HepG2 (cell line): ENCODE measurements at regions not wholly inside any gene's neighbourhood (a gene's known extent, or its start where the extent isn't known, plus 50 kb on each side); places are given as distances from the start of the nearest gene placed in this dataset.

Source experiments
- CAMTA2 ChIP-seq: sonication (generic); formaldehyde crosslinking; IDR thresholded peaks from 2 replicates; pipeline ENCODE4 v1.4.0; 2020; ENCODE audit warnings: mild to moderate bottlenecking, missing genetic modification reagents, borderline replicate concordance
- FOXP1 ChIP-seq, 2 experiments: fragments of 450-650 bp in 1 of 2; IDR thresholded peaks; 2 replicates each; pipeline ENCODE4 v1.6.1; 2017 to 2018; ENCODE audit warnings: antibody characterized with exemption in 1 of 2
- HNRNPLL ChIP-seq: fragments of 200-400 bp; formaldehyde crosslinking; IDR thresholded peaks from 2 replicates; pipeline ENCODE4 v1.6.1; 2017; ENCODE audit warnings: mild to moderate bottlenecking, low read depth, low read length; ENCODE audit not compliant: poor library complexity, severe bottlenecking
- MATR3 ChIP-seq: sonication (generic); formaldehyde crosslinking; IDR thresholded peaks from 2 replicates; pipeline ENCODE4 v1.4.0; 2020; ENCODE audit warnings: missing genetic modification reagents
- RAD21 ChIP-seq: fragments of 450-650 bp; formaldehyde crosslinking; IDR thresholded peaks from 2 replicates; pipeline ENCODE4 v1.5.0; 2020; ENCODE audit warnings: mild to moderate bottlenecking
- SYNCRIP ChIP-seq: fragments of 200-400 bp; formaldehyde crosslinking; IDR thresholded peaks from 2 replicates; pipeline ENCODE4 v1.6.1; 2018; ENCODE audit warnings: mild to moderate bottlenecking, low read depth, low read length; ENCODE audit not compliant: insufficient read depth
- ZNF180 ChIP-seq: sonication (generic); formaldehyde crosslinking; IDR thresholded peaks from 2 replicates; pipeline ENCODE4 v1.4.0; 2020; ENCODE audit warnings: low read depth, missing genetic modification reagents, borderline replicate concordance
- ZNF484 ChIP-seq: sonication (generic); formaldehyde crosslinking; IDR thresholded peaks from 2 replicates; pipeline ENCODE4 v1.5.1; 2020; ENCODE audit warnings: mild to moderate bottlenecking, low read depth, missing genetic modification reagents, borderline replicate concordance
- ZNF83 ChIP-seq: sonication (generic); formaldehyde crosslinking; IDR thresholded peaks from 2 replicates; pipeline ENCODE4 v1.4.0; 2020; ENCODE audit warnings: missing genetic modification reagents, mild to moderate bottlenecking, borderline replicate concordance
- TF ChIP-seq, protein P1 (sequence below), 2 experiments: fragments of 450-650 bp in 1 of 2; sonication (generic) in 1 of 2; formaldehyde crosslinking in 1 of 2; IDR thresholded peaks; 2 replicates each; pipeline versions ENCODE4 v1.6.1 to v1.8.0; 2016 to 2022; ENCODE audit warnings: antibody characterized with exemption in 1 of 2, mild to moderate bottlenecking in 1 of 2, missing genetic modification reagents in 1 of 2
- TF ChIP-seq, protein P2 (sequence below): sonication (generic); formaldehyde crosslinking; IDR thresholded peaks from 2 replicates; pipeline ENCODE4 v1.5.1; 2020; ENCODE audit warnings: mild to moderate bottlenecking, missing genetic modification reagents
- TF ChIP-seq, protein P3 (sequence below): sonication (generic); formaldehyde crosslinking; IDR thresholded peaks from 2 replicates; pipeline ENCODE4 v1.5.1; 2020; ENCODE audit warnings: mild to moderate bottlenecking, moderate library complexity, missing genetic modification reagents

DNA sequence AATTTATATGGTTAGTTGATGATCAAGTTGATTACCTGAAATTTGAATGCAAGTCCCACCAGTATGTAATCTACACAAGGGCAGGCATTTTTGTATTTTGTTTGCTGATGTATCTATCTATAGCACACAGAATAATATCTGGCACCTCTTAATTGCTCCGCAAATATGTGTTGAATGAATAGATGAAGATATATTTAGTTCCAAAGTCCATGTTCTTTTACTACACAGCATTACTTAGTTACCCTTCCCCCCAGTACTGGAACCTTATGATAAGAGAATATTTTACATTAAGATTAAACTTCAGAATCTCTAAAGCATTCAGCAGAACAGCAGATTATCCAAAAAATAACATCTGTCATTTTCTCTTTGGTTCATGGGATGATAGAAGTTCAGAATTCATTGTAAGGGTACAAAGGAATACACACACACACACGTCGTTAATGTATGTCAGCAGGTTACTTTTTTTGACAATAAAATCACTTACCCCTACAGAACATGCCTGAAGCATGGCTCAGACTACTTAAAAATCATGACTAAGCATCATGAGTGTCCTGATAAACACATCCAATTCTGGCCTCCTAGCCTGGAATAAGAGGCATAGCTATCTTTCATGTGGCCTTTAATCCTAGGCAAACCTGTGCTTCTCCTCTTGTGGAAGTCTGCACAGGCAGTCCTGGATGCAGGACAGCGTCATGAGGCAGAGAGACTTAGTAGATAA, 148.9 kb upstream of the TBC1D5 start (continued):
- TF ChIP-seq, protein P1, sequence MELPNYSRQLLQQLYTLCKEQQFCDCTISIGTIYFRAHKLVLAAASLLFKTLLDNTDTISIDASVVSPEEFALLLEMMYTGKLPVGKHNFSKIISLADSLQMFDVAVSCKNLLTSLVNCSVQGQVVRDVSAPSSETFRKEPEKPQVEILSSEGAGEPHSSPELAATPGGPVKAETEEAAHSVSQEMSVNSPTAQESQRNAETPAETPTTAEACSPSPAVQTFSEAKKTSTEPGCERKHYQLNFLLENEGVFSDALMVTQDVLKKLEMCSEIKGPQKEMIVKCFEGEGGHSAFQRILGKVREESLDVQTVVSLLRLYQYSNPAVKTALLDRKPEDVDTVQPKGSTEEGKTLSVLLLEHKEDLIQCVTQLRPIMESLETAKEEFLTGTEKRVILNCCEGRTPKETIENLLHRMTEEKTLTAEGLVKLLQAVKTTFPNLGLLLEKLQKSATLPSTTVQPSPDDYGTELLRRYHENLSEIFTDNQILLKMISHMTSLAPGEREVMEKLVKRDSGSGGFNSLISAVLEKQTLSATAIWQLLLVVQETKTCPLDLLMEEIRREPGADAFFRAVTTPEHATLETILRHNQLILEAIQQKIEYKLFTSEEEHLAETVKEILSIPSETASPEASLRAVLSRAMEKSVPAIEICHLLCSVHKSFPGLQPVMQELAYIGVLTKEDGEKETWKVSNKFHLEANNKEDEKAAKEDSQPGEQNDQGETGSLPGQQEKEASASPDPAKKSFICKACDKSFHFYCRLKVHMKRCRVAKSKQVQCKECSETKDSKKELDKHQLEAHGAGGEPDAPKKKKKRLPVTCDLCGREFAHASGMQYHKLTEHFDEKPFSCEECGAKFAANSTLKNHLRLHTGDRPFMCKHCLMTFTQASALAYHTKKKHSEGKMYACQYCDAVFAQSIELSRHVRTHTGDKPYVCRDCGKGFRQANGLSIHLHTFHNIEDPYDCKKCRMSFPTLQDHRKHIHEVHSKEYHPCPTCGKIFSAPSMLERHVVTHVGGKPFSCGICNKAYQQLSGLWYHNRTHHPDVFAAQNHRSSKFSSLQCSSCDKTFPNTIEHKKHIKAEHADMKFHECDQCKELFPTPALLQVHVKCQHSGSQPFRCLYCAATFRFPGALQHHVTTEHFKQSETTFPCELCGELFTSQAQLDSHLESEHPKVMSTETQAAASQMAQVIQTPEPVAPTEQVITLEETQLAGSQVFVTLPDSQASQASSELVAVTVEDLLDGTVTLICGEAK (IDR thresholded peaks at IDR 0.05), result no peak
- TF ChIP-seq, protein P1 (CRISPR knock-in tag; IDR thresholded peaks at IDR 0.05), result no peak
- TF ChIP-seq, protein P2, sequence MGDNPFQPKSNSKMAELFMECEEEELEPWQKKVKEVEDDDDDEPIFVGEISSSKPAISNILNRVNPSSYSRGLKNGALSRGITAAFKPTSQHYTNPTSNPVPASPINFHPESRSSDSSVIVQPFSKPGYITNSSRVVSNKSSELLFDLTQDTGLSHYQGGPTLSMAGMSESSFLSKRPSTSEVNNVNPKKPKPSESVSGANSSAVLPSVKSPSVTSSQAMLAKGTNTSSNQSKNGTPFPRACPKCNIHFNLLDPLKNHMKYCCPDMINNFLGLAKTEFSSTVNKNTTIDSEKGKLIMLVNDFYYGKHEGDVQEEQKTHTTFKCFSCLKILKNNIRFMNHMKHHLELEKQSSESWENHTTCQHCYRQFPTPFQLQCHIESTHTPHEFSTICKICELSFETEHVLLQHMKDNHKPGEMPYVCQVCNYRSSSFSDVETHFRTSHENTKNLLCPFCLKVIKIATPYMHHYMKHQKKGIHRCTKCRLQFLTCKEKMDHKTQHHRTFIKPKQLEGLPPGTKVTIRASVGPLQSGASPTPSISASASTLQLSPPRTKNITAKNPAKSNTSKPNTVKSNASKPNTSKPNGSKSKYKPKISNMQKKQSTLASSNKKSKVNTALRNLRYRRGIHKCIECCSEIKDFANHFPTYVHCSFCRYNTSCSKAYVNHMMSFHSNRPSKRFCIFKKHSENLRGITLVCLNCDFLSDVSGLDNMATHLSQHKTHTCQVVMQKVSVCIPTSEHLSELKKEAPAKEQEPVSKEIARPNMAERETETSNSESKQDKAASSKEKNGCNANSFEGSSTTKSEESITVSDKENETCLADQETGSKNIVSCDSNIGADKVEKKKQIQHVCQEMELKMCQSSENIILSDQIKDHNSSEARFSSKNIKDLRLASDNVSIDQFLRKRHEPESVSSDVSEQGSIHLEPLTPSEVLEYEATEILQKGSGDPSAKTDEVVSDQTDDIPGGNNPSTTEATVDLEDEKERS (CRISPR knock-in tag), result no peak
- TF ChIP-seq CAMTA2, result no peak
- TF ChIP-seq, protein P3, sequence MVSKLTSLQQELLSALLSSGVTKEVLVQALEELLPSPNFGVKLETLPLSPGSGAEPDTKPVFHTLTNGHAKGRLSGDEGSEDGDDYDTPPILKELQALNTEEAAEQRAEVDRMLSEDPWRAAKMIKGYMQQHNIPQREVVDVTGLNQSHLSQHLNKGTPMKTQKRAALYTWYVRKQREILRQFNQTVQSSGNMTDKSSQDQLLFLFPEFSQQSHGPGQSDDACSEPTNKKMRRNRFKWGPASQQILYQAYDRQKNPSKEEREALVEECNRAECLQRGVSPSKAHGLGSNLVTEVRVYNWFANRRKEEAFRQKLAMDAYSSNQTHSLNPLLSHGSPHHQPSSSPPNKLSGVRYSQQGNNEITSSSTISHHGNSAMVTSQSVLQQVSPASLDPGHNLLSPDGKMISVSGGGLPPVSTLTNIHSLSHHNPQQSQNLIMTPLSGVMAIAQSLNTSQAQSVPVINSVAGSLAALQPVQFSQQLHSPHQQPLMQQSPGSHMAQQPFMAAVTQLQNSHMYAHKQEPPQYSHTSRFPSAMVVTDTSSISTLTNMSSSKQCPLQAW (CRISPR knock-in tag), result no peak
- no peak for TF ChIP-seq MATR3 (CRISPR knock-in tag)
- no peak for TF ChIP-seq HNRNPLL
- TF ChIP-seq RAD21 (CRISPR knock-in tag), result no peak
- no peak for TF ChIP-seq ZNF83 (CRISPR knock-in tag)
- TF ChIP-seq FOXP1 (IDR thresholded peaks at IDR 0.05), result no peak
- no peak for TF ChIP-seq FOXP1 (CRISPR knock-in tag; IDR thresholded peaks at IDR 0.05)
- TF ChIP-seq SYNCRIP, result no peak
- no peak for TF ChIP-seq ZNF484 (CRISPR knock-in tag)
- TF ChIP-seq ZNF180 (CRISPR knock-in tag), result no peak
